Liver (tissue), 8 donors: ENCODE measurements at regions not wholly inside any gene's neighbourhood (a gene's known extent, or its start where the extent isn't known, plus 50 kb on each side); places are given as distances from the start of the nearest gene placed in this dataset.

Experiments used
- DNase-seq: peaks from one replicate; pipeline ENCODE4 v3.0.0-alpha.2; 2017; ENCODE audit warnings: low spot score
- H3K27ac ChIP-seq, 2 donors: one replicate each; pipeline ENCODE4 v1.7.0; 2013; ENCODE audit warnings: inconsistent platforms in 2 of 2, low read length in 2 of 2, control low read depth in 1 of 2, low read depth in 1 of 2, mild to moderate bottlenecking in 1 of 2
- H3K27me3 ChIP-seq, 4 donors: one replicate each; pipeline versions ENCODE4 v1.6.1 to v1.7.0; 2013; ENCODE audit warnings: low read length in 3 of 4, inconsistent platforms in 1 of 4, mild to moderate bottlenecking in 1 of 4, moderate library complexity in 1 of 4; ENCODE audit not compliant: control insufficient read depth in 4 of 4, insufficient read depth in 4 of 4
- H3K36me3 ChIP-seq, 4 donors: one replicate each; pipeline versions ENCODE4 v1.6.1 to v1.7.0; 2013; ENCODE audit warnings: low read length in 3 of 4, mild to moderate bottlenecking in 3 of 4, low read depth in 1 of 4, moderate library complexity in 1 of 4; ENCODE audit not compliant: control insufficient read depth in 4 of 4, insufficient read depth in 3 of 4
- H3K4me1 ChIP-seq, 4 donors: one replicate each; pipeline versions ENCODE4 v1.6.1 to v1.7.0; 2013; ENCODE audit warnings: low read length in 3 of 4, mild to moderate bottlenecking in 3 of 4, moderate library complexity in 1 of 4; ENCODE audit not compliant: control insufficient read depth in 4 of 4, insufficient read depth in 4 of 4
- H3K4me3 ChIP-seq, 3 donors: one replicate each; pipeline versions ENCODE4 v1.6.1 to v1.7.0; 2013; ENCODE audit warnings: low read length in 3 of 3, control low read depth in 1 of 3, low read depth in 1 of 3, mild to moderate bottlenecking in 1 of 3
- H3K9ac ChIP-seq, 2 donors: one replicate each; pipeline ENCODE4 v1.7.0; 2013; ENCODE audit warnings: low read length in 2 of 2, mild to moderate bottlenecking in 2 of 2, moderate library complexity in 2 of 2, control low read depth in 1 of 2, low read depth in 1 of 2
- H3K9me3 ChIP-seq, 4 donors: one replicate each; pipeline versions ENCODE4 v1.6.1 to v1.7.0; 2013; ENCODE audit warnings: low read length in 3 of 4; ENCODE audit not compliant: control insufficient read depth in 4 of 4
- ATF3 ChIP-seq: IDR thresholded peaks from 2 replicates; pipeline ENCODE4 v1.6.1; 2016; ENCODE audit warnings: antibody characterized with exemption
- CTCF ChIP-seq: fragments of 150-350 bp; IDR thresholded peaks from 2 replicates; pipeline ENCODE4 v1.5.1; 2017; ENCODE audit warnings: improper control_type of control experiment, low read depth, low read length; ENCODE audit not compliant: missing input control
- EGR1 ChIP-seq, 2 donors: IDR thresholded peaks; 2 replicates each; pipeline ENCODE4 v1.6.1; 2016 to 2018; ENCODE audit warnings: antibody characterized with exemption in 2 of 2, low read depth in 2 of 2
- FOXA1 ChIP-seq: IDR thresholded peaks from 2 replicates; pipeline ENCODE4 v1.6.1; 2016; ENCODE audit warnings: antibody characterized with exemption
- FOXA2 ChIP-seq: IDR thresholded peaks from 2 replicates; pipeline ENCODE4 v1.6.1; 2016; ENCODE audit warnings: antibody characterized with exemption
- GABPA ChIP-seq, 2 donors: IDR thresholded peaks in 1 of 2; conservative IDR thresholded peaks in 1 of 2; 2 replicates each; pipeline ENCODE4 v1.6.1; 2016; ENCODE audit warnings: antibody characterized with exemption in 2 of 2, mild to moderate bottlenecking in 1 of 2, moderate library complexity in 1 of 2
- HNF4A ChIP-seq, 2 donors: conservative IDR thresholded peaks; 2 replicates each; pipeline ENCODE4 v1.6.1; 2016; ENCODE audit warnings: antibody characterized with exemption in 2 of 2, mild to moderate bottlenecking in 2 of 2
- HNF4G ChIP-seq: IDR thresholded peaks from 2 replicates; pipeline ENCODE4 v1.6.1; 2016; ENCODE audit warnings: antibody characterized with exemption
- JUND ChIP-seq, 2 donors: IDR thresholded peaks; 2 replicates each; pipeline ENCODE4 v1.6.1; 2016; ENCODE audit warnings: antibody characterized with exemption in 2 of 2
- MAX ChIP-seq: IDR thresholded peaks from 2 replicates; pipeline ENCODE4 v1.6.1; 2016; ENCODE audit warnings: antibody characterized with exemption
- NR2F2 ChIP-seq: IDR thresholded peaks from 2 replicates; pipeline ENCODE4 v1.6.1; 2016; ENCODE audit warnings: antibody characterized with exemption
- RAD21 ChIP-seq, 2 donors: IDR thresholded peaks; 2 replicates each; pipeline ENCODE4 v1.6.1; 2016; ENCODE audit warnings: antibody characterized with exemption in 2 of 2, mild to moderate bottlenecking in 2 of 2
- REST ChIP-seq: IDR thresholded peaks from 2 replicates; pipeline ENCODE4 v1.6.1; 2016; ENCODE audit warnings: antibody characterized with exemption, mild to moderate bottlenecking
- RXRA ChIP-seq, 2 donors: IDR thresholded peaks; 2 replicates each; pipeline ENCODE4 v1.6.1; 2017 to 2018; ENCODE audit warnings: antibody characterized with exemption in 2 of 2, mild to moderate bottlenecking in 1 of 2
- SP1 ChIP-seq: IDR thresholded peaks from 2 replicates; pipeline ENCODE4 v1.6.1; 2018; ENCODE audit warnings: antibody characterized with exemption, mild to moderate bottlenecking
- TAF1 ChIP-seq: conservative IDR thresholded peaks from 2 replicates; pipeline ENCODE4 v1.6.1; 2016; ENCODE audit warnings: antibody characterized with exemption, mild to moderate bottlenecking
- YY1 ChIP-seq: IDR thresholded peaks from 2 replicates; pipeline ENCODE4 v1.6.1; 2016; ENCODE audit warnings: antibody characterized with exemption, mild to moderate bottlenecking
- ZBTB33 ChIP-seq: IDR thresholded peaks from 2 replicates; pipeline ENCODE4 v1.6.1; 2016; ENCODE audit warnings: antibody characterized with exemption
- WGBS: extraction: QIAGEN DNeasy Blood & Tissue Kit; methylation state at CpG from one replicate; pipeline ENCODE4 v1.1.7; 2013; 5-methylcytosine and 5-hydroxymethylcytosine counted together
- donor health status: healthy.
- donor health status: healthy.
- donor health status: healthy.
- donor health status: healthy.
- donor health status: healthy.

GRCh38 chr20:16842486-16843120, 94.4 kb downstream of the OTOR start:
- Histone ChIP-seq H3K27me3 (peaks cover 0 to 5% (median 0%) of the 10 kb centered on the region in 4 donors), H3K4me3 (no peak overlapping the region), H3K9me3 (no peaks in the 10 kb centered on the region), H3K36me3 (no peaks in the 10 kb centered on the region), H3K4me1 (no peaks in the 10 kb centered on the region), H3K9ac (no peak overlapping the region), H3K27ac (no peak overlapping the region)
- TF ChIP-seq CTCF (no peak), HNF4A (conservative IDR thresholded peaks at IDR 0.05) (no peak), REST (no peak), RAD21 (IDR thresholded peaks at IDR 0.05) (no peak), NR2F2 (no peak), HNF4G (no peak), JUND (IDR thresholded peaks at IDR 0.05) (no peak), FOXA2 (no peak), GABPA (IDR thresholded peaks at IDR 0.05 in 1 of 2, conservative IDR thresholded peaks at IDR 0.05 in 1 of 2) (no peak), FOXA1 (no peak), TAF1 (no peak), MAX (no peak), ZBTB33 (no peak), RXRA (IDR thresholded peaks at IDR 0.05) (no peak), EGR1 (IDR thresholded peaks at IDR 0.05; ENCODE audit: low read depth in 2 of 2) (no peak), ATF3 (no peak)
- WGBS = 52% methylated on average over 2 of the region's 2 CpGs
- no peak for DNase-seq

GRCh38 chr20:16844406-16844805, 96.2 kb downstream of the OTOR start:
- no peak for TF ChIP-seq SP1
- TF ChIP-seq HNF4G = no peak
- TF ChIP-seq HNF4A (conservative IDR thresholded peaks at IDR 0.05) = no peak
- TF ChIP-seq ZBTB33 = no peak
- no peak for TF ChIP-seq ATF3
- TF ChIP-seq NR2F2 = no peak
- no peak for TF ChIP-seq FOXA1
- no peak for TF ChIP-seq TAF1
- no peak for TF ChIP-seq YY1
- no peak for TF ChIP-seq RAD21 (IDR thresholded peaks at IDR 0.05)
- WGBS = 89% methylated on average over 1 of the region's 1 CpG

More at GRCh38 chr20:16844406-16844805, 96.2 kb downstream of the OTOR start:
- Histone ChIP-seq H3K36me3 (no peaks in the 10 kb centered on the region), H3K4me3 (no peak overlapping the region), H3K9ac (no peak overlapping the region), H3K27ac (no peak overlapping the region), H3K27me3 (peaks cover 0 to 5% (median 0%) of the 10 kb centered on the region in 4 donors), H3K4me1 (no peaks in the 10 kb centered on the region), H3K9me3 (no peaks in the 10 kb centered on the region)
- no peak for DNase-seq
